OCI-LY3 (cell line): ENCODE measurements at regions not wholly inside any gene's neighbourhood (a gene's known extent, or its start where the extent isn't known, plus 50 kb on each side); places are given as distances from the start of the nearest gene placed in this dataset.

Experiments
- CTCF ChIP-seq: fragments of 200-600, 300-600 bp; sonication (generic); IDR thresholded peaks from 2 replicates; pipeline ENCODE4 v1.5.1; 2014; ENCODE audit warnings: antibody characterized with exemption, low read length, low read depth
- EZH2phosphoT487 ChIP-seq: fragments of 200-600 bp; shearing (Covaris generic); IDR thresholded peaks from 2 replicates; pipeline ENCODE4 v1.6.1; 2018; ENCODE audit warnings: antibody characterized with exemption, mixed run types, low read depth

DNA sequence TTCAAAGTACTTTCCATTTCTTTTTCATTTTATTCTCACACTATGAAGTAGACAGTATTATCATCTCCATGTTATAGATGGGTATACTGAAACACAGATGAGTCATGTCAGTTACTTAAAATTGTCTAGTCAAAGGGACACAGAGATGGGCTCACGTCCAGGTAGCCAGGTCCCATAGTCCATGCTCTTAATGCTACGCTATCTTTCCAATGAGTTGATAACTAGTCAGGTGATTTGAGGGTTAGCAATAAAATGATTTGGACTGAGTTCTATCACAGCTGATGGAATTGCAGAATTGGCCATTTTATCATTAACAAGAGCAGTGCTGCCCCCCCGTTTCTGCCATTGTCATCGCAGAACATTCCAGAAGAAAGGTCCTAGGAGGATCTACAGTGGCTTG lies 318.9 kb downstream of the DLEU7 start:
- TF ChIP-seq CTCF, result no peak
- no peak for TF ChIP-seq EZH2phosphoT487
